A673 (cell line): ENCODE measurements at regions not wholly inside any gene's neighbourhood (a gene's known extent, or its start where the extent isn't known, plus 50 kb on each side); places are given as distances from the start of the nearest gene placed in this dataset.

Experiments
- EZH2 ChIP-seq: fragments of 200-600 bp; sonication (generic); IDR thresholded peaks from 2 replicates; pipeline ENCODE4 v1.6.1; 2017; ENCODE audit warnings: borderline replicate concordance, low read depth, mild to moderate bottlenecking, mixed read lengths, antibody characterized with exemption, low read length; ENCODE audit not compliant: poor library complexity, severe bottlenecking
- TF ChIP-seq, protein P1 (sequence below): fragments of 300-800, 200-600 bp; sonication (generic); conservative IDR thresholded peaks from 2 replicates; pipeline ENCODE4 v1.5.1; 2017; ENCODE audit warnings: low read depth, mild to moderate bottlenecking, antibody characterized with exemption, low read length, moderate library complexity, mixed read lengths

DNA sequence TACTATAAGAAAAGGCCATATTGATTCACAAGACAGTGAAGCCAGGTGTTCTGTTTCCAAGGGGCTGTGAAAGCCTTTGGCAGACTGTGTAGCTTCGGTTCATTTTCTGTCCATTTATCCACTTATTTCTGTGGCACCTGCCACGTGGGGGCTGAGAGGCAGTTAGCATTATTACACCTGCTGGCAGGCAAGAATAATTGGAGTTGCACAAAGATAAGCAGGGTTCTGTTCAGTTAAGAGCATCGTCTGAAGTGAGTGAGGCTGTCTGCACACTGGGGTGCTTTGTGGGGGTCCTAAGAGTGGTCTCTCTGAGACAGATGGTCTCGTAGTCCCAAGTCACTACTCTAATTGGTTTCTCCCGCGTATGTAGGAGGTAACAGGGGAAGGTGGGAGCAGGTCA, 60.6 kb upstream of the CCN6 start:
- TF ChIP-seq, protein P1, sequence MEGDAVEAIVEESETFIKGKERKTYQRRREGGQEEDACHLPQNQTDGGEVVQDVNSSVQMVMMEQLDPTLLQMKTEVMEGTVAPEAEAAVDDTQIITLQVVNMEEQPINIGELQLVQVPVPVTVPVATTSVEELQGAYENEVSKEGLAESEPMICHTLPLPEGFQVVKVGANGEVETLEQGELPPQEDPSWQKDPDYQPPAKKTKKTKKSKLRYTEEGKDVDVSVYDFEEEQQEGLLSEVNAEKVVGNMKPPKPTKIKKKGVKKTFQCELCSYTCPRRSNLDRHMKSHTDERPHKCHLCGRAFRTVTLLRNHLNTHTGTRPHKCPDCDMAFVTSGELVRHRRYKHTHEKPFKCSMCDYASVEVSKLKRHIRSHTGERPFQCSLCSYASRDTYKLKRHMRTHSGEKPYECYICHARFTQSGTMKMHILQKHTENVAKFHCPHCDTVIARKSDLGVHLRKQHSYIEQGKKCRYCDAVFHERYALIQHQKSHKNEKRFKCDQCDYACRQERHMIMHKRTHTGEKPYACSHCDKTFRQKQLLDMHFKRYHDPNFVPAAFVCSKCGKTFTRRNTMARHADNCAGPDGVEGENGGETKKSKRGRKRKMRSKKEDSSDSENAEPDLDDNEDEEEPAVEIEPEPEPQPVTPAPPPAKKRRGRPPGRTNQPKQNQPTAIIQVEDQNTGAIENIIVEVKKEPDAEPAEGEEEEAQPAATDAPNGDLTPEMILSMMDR: no peak
- no peak for TF ChIP-seq EZH2
